ENCODE measurements at regions not wholly inside any gene's neighbourhood (a gene's known extent, or its start where the extent isn't known, plus 50 kb on each side); places are given as distances from the start of the nearest gene placed in this dataset.

GRCh38 chr14:35975814-35976213, 149.7 kb downstream of the BRMS1L start:
- ChIA-PET POLR2A (ENCODE audit: unreplicated experiment) (no interaction called here), CTCF (no interaction called here)
- Histone ChIP-seq H3K9me3 (ENCODE audit: low read length) (no peaks in the 10 kb centered on the region), H3F3A (ENCODE audit: low read length, unreplicated experiment) (no peaks in the 10 kb centered on the region), H3K27me3 (ENCODE audit: low read length) (peaks cover 10% of the 10 kb centered on the region; the same call in 1 of the 2 replicates), H3K27ac (ENCODE audit: low read length) (no peak overlapping the region), H3K4me1 (ENCODE audit: insufficient read depth, low read length) (no peaks in the 10 kb centered on the region), H4K20me1 (ENCODE audit: low read length) (no peaks in the 10 kb centered on the region), H3K79me2 (ENCODE audit: low read length) (no peaks in the 10 kb centered on the region), H3K4me2 (ENCODE audit: low read length) (no peak overlapping the region), H3K9ac (ENCODE audit: low read length) (no peak overlapping the region), H3K36me3 (ENCODE audit: low read depth, low read length) (no peaks in the 10 kb centered on the region), H3K4me3 (ENCODE audit: low read length) (no peak overlapping the region), H2AFZ (ENCODE audit: low read length) (no peak overlapping the region), H3K9me2 (replicated peaks; ENCODE audit: low read length) (no peaks in the 10 kb centered on the region)
- BruUV-seq (replicated peaks), result no TSS peak
- intact Hi-C loops (cut with micrococcal nuclease), result no loop called here
- no peak for DNase-seq
- ATAC-seq, result no peak
- no peak for TF ChIP-seq CTCF (conservative IDR thresholded peaks at IDR 0.05; ENCODE audit: low read depth, low read length)
- no peak for TF ChIP-seq EZH2phosphoT487 (IDR thresholded peaks at IDR 0.05; ENCODE audit: borderline replicate concordance, low read length)
- TF ChIP-seq EZH2 (IDR thresholded peaks at IDR 0.05; ENCODE audit: low read length, unreplicated experiment), result no peak

GRCh38 chr14:35973770-35974169, 147.6 kb downstream of the BRMS1L start:
- Histone ChIP-seq H3K9me3 (ENCODE audit: low read length) (no peaks in the 10 kb centered on the region), H4K20me1 (ENCODE audit: low read length) (no peaks in the 10 kb centered on the region), H3K27ac (ENCODE audit: low read length) (no peak overlapping the region), H3K9ac (ENCODE audit: low read length) (no peak overlapping the region), H3K4me3 (ENCODE audit: low read length) (no peak overlapping the region), H3K9me2 (replicated peaks; ENCODE audit: low read length) (no peaks in the 10 kb centered on the region), H3K27me3 (ENCODE audit: low read length) (peaks cover 28% of the 10 kb centered on the region; the same call in 1 of the 2 replicates), H3K4me2 (ENCODE audit: low read length) (no peak overlapping the region), H3K36me3 (ENCODE audit: low read depth, low read length) (no peaks in the 10 kb centered on the region), H3K4me1 (ENCODE audit: insufficient read depth, low read length) (no peaks in the 10 kb centered on the region), H3K79me2 (ENCODE audit: low read length) (no peaks in the 10 kb centered on the region), H2AFZ (ENCODE audit: low read length) (no peak overlapping the region), H3F3A (ENCODE audit: low read length, unreplicated experiment) (no peaks in the 10 kb centered on the region)
- TF ChIP-seq CTCF (conservative IDR thresholded peaks at IDR 0.05; ENCODE audit: low read depth, low read length) (no peak), EZH2 (IDR thresholded peaks at IDR 0.05; ENCODE audit: low read length, unreplicated experiment) (no peak)
- no TSS peak for BruUV-seq (replicated peaks)
- intact Hi-C loops (cut with micrococcal nuclease), result no loop called here
- DNase-seq, result peak; percentile 7
- ChIA-PET CTCF (no interaction called here), POLR2A (ENCODE audit: unreplicated experiment) (interaction anchor here (0.6 kb wide), 1 partner anchor 1144 kb away, joined by 5 read pairs; no protein-coding TSS in a partner anchor)
- ATAC-seq, result peak; percentile 73

GRCh38 chr14:35971965-35972630, 146.0 kb downstream of the BRMS1L start:
- H3K36me3 ChIP-seq (ENCODE audit: low read depth, low read length), result no peaks in the 10 kb centered on the region
- no peak overlapping the region for H2AFZ ChIP-seq (ENCODE audit: low read length)
- H3K9ac ChIP-seq (ENCODE audit: low read length), result no peak overlapping the region
- TF ChIP-seq EZH2phosphoT487 (IDR thresholded peaks at IDR 0.05; ENCODE audit: borderline replicate concordance, low read length) (no peak), EZH2 (IDR thresholded peaks at IDR 0.05; ENCODE audit: low read length, unreplicated experiment) (no peak), CTCF (conservative IDR thresholded peaks at IDR 0.05; ENCODE audit: low read depth, low read length) (no peak)
- H3K4me3 ChIP-seq (ENCODE audit: low read length), result no peak overlapping the region
- no peak overlapping the region for H3K4me2 ChIP-seq (ENCODE audit: low read length)
- H3K27me3 ChIP-seq (ENCODE audit: low read length), result peaks cover 31% of the 10 kb centered on the region
- H3K9me3 ChIP-seq (ENCODE audit: low read length), result no peaks in the 10 kb centered on the region
- BruUV-seq (replicated peaks), result no TSS peak
- H3F3A ChIP-seq (ENCODE audit: low read length, unreplicated experiment), result no peaks in the 10 kb centered on the region
- no peaks in the 10 kb centered on the region for H3K4me1 ChIP-seq (ENCODE audit: insufficient read depth, low read length)
- no peak overlapping the region for H3K27ac ChIP-seq (ENCODE audit: low read length)
- DNase-seq (no peak), ATAC-seq (no peak)
- H3K9me2 ChIP-seq (replicated peaks; ENCODE audit: low read length), result no peaks in the 10 kb centered on the region
- intact Hi-C loops (cut with micrococcal nuclease), result no loop called here
- ChIA-PET POLR2A (ENCODE audit: unreplicated experiment) (no interaction called here), CTCF (no interaction called here)
- no peaks in the 10 kb centered on the region for H3K79me2 ChIP-seq (ENCODE audit: low read length)
- H4K20me1 ChIP-seq (ENCODE audit: low read length), result no peaks in the 10 kb centered on the region
